Mammary epithelial cell (primary cell): ENCODE measurements at regions not wholly inside any gene's neighbourhood (a gene's known extent, or its start where the extent isn't known, plus 50 kb on each side); places are given as distances from the start of the nearest gene placed in this dataset.
"Not testable (repeated sequence)": the region's sequence is repeated elsewhere in the genome, so short reads cannot be mapped to it uniquely, and the experiment has no call there.

Experiments used
- CTCF ChIP-seq, 2 donors: IDR thresholded peaks in 1 of 2; conservative IDR thresholded peaks in 1 of 2; 2 replicates each; pipeline ENCODE4 v1.5.1; 2011 to 2012; ENCODE audit warnings: inconsistent platforms in 2 of 2, low read length in 2 of 2, mild to moderate bottlenecking in 2 of 2, control low read depth in 1 of 2, low read depth in 1 of 2; ENCODE audit not compliant: insufficient read depth in 1 of 2; ENCODE audit errors: extremely low read depth in 1 of 2
- EZH2 ChIP-seq: IDR thresholded peaks from 2 replicates; pipeline ENCODE4 v1.6.1; 2012; ENCODE audit warnings: low read length, inconsistent platforms, borderline replicate concordance

- TF ChIP-seq CTCF (conservative IDR thresholded peaks at IDR 0.05 in 1 of 2, IDR thresholded peaks at IDR 0.05 in 1 of 2; ENCODE audit: extremely low read depth in 1 of 2, insufficient read depth in 1 of 2, low read depth in 1 of 2, low read length in 2 of 2); EZH2: not testable (repeated sequence)
These were observed 190.8 kb downstream of the NFKBIZ start for GRCh38 chr3:102040144-102040543.
